ENCODE measurements at regions not wholly inside any gene's neighbourhood (a gene's known extent, or its start where the extent isn't known, plus 50 kb on each side); places are given as distances from the start of the nearest gene placed in this dataset.

DNA sequence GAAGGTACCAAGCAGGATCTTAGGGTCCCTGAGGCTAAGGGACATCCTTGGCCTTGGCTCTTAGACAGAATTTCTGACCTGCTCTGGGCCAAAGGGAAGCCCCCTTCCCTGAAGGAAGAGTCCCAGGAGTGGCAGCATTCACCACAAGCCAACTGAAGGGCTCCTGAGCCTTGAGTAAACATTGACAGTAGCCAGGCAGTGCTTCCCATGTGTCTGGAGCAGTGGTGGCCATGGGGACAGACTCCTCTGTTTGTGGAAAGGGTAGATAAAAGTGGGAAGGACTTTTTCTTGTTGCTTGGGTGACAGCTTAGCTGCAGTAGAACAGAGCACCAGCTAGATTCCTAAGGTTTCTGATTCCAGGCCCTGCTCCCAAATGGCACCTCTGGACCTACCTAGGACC lies 61.4 kb upstream of the VLDLR start:
- TF ChIP-seq POLR2AphosphoS5 (IDR thresholded peaks at IDR 0.05; ENCODE audit: low read depth, low read length) (no peak), CTCF (IDR thresholded peaks at IDR 0.05) (no peak)

Data from Panc1 (cell line).